Fibroblast of pulmonary artery (primary cell): ENCODE measurements at regions not wholly inside any gene's neighbourhood (a gene's known extent, or its start where the extent isn't known, plus 50 kb on each side); places are given as distances from the start of the nearest gene placed in this dataset.

Experiments used
- DNase-seq: peaks from one replicate; pipeline ENCODE4 v3.0.0-alpha.2; 2010; ENCODE audit warnings: low read depth
- H3K4me3 ChIP-seq: replicated peaks from 2 replicates; pipeline ENCODE4 v1.5.1; 2011; ENCODE audit warnings: low read depth, mild to moderate bottlenecking, control low read depth, low read length, moderate library complexity
- CTCF ChIP-seq: IDR thresholded peaks from 2 replicates; pipeline ENCODE4 v1.5.1; 2011; ENCODE audit warnings: mild to moderate bottlenecking, control low read depth, low read length, inconsistent platforms; ENCODE audit errors: missing control alignments

DNA sequence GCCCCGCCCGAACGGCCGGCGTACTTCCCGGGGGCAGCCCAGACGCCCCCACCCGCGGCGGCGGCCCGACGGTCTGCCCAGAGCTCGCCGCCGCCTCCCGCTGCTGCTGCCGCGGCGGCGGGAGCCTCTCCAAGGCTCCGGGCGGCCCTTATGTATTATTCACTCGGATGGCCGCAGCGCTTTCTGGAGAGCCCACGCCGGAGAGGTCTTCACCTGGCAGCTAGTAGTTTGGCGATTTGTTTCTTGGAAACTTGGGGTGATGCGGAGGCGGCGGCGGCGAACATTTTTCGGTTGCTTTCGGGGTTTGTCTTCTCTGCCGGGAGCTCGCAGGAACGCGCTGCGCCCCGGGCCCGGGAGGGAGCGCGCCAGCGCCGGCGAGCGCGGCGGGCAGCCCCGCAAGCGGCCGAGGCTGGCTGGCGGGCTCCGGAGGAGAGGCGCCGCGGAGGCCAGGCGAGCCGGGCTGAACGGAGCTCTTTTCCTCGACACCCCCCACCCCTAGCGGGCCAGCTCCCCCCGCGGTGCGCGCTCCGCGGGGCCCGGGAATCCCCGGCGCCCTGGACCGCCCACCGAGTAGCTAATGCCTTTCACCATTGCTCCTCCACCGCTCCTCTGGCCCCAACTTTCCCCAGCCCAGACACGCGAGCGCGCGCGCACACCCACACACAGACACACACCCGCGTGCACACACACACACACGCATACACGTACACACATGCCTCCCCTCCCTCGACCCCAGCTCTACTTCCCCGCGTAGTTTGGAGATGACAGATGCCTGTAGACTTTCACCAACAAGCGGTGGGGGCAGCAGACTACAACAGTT is 113.5 kb downstream of the DHX15 start:
- peak; percentile 50 for DNase-seq
- H3K4me3 ChIP-seq = peak overlapping the region; percentile 61
- TF ChIP-seq CTCF = peak; percentile 12

- H3K4me3 ChIP-seq = no peak overlapping the region
- no peak for TF ChIP-seq CTCF
- no peak for DNase-seq
Observed at GRCh38 chr4:24468071-24468470, 116.3 kb downstream of the DHX15 start.

DNA sequence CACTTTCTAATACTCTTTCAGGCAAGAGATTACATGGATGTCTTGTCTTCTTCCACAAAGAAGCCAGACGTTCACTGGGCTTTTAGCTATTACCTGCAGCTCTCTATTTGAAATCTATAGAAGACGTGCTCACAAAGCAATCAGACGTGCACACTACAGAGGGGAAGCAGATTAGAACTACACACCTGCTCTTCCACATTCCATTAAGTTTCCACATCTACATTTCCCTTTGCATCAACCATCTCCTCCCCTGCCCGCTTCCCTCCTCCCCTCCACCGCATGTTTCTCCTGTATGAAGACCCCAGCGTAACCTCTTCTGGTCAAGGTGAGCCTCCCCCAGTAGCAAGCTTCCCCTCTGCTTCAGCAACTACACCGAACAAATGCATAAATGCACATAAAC is 119.8 kb downstream of the DHX15 start:
- H3K4me3 ChIP-seq = no peak overlapping the region
- no peak for TF ChIP-seq CTCF
- no peak for DNase-seq

DNA sequence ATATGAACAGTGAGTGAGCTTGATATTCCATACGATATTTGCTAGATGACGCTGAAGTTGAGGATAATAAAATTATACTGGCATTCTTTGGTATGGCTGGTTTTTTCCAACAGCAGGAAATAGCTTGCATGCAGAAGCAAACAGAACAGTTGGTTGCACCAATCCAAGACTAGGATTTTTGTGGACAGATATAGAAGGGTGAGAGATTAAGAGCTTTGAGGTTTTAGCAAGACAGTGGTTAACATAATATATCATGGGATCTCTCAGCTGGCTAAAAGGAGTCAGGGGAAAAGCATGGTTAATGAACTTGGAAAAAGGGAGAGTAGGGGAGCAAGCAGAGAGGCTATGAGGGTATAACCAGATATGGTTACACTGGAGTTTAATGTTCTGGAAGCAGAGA is 127.9 kb downstream of the DHX15 start:
- no peak overlapping the region for H3K4me3 ChIP-seq
- TF ChIP-seq CTCF = no peak
- DNase-seq = no peak

DNA sequence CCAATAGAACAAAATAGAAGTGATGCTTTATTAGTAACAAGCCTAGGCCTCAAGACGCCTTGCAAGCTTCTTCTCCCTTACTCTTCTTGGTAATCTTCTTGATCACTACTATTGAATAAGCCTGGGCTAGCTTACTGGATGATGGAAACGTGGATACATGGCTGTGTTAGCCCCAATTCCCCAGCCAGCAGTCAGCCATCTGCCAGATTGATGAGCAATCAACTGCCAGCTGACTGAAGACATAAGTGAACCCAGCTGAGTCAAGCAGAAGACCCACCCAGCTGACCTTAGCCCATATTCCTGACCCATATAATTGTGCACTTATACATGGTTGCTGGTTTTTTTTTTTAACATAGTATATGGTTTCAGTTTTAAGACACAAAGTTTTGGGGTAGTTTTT is 130.4 kb downstream of the DHX15 start:
- no peak overlapping the region for H3K4me3 ChIP-seq
- no peak for DNase-seq
- no peak for TF ChIP-seq CTCF

GRCh38 chr4:24451870-24452269 is 132.5 kb downstream of the DHX15 start:
- no peak for DNase-seq
- H3K4me3 ChIP-seq = no peak overlapping the region
- no peak for TF ChIP-seq CTCF

- no peak overlapping the region for H3K4me3 ChIP-seq
- no peak for TF ChIP-seq CTCF
- no peak for DNase-seq
Observed at GRCh38 chr4:24443200-24443599, 141.2 kb downstream of the DHX15 start.
